ENCODE measurements at regions not wholly inside any gene's neighbourhood (a gene's known extent, or its start where the extent isn't known, plus 50 kb on each side); places are given as distances from the start of the nearest gene placed in this dataset.

GRCh38 chr16:17050468-17050867 lies 420.3 kb downstream of the XYLT1 start:
- H3K9me3 ChIP-seq (ENCODE audit: insufficient read depth, low read depth, low read length), result peaks cover 4% of the 10 kb centered on the region
- H3K4me3 ChIP-seq (ENCODE audit: low read length), result no peak overlapping the region; the same call in 1 of the 2 replicates
- no peak overlapping the region for H3K9ac ChIP-seq (ENCODE audit: low read depth, low read length)
- H3K36me3 ChIP-seq (ENCODE audit: insufficient read depth, low read depth, low read length), result no peaks in the 10 kb centered on the region
- no peaks in the 10 kb centered on the region for H3K27me3 ChIP-seq (ENCODE audit: insufficient read depth, low read length)
- no peak overlapping the region for H3K27ac ChIP-seq (ENCODE audit: low read length)
- no peaks in the 10 kb centered on the region for H3K4me1 ChIP-seq (ENCODE audit: insufficient read depth, low read length)

Data from iPS-20b (cell line).